Central memory CD8-positive, alpha-beta T cell (primary cell): ENCODE measurements at regions not wholly inside any gene's neighbourhood (a gene's known extent, or its start where the extent isn't known, plus 50 kb on each side); places are given as distances from the start of the nearest gene placed in this dataset.
"Not testable (repeated sequence)": the region's sequence is repeated elsewhere in the genome, so short reads cannot be mapped to it uniquely, and the experiment has no call there.

ENCODE experiments used
- ATAC-seq: fragments of 150-1000 bp; cut with Tn5 transposase; replicated peaks from 2 replicates; pipeline ENCODE4 v1.10.0; 2022; ENCODE audit warnings: mild to moderate bottlenecking, moderate FRiP score, moderate number of reproducible peaks; ENCODE audit not compliant: poor library complexity, severe bottlenecking; ENCODE audit errors: extremely low read depth
- DNase-seq, 2 donors: peaks; one replicate each; pipeline ENCODE4 v3.0.0; 2021; ENCODE audit warnings: low spot score in 2 of 2
- H3K27ac Mint-ChIP-seq: one replicate; pipeline ENCODE4 v1.8.0; 2022; ENCODE audit warnings: low read depth, mild to moderate bottlenecking, moderate library complexity, mixed read lengths
- H3K27me3 Mint-ChIP-seq: one replicate; pipeline ENCODE4 v1.8.0; 2022; ENCODE audit warnings: mixed read lengths
- H3K36me3 Mint-ChIP-seq: one replicate; pipeline ENCODE4 v1.8.0; 2022; ENCODE audit warnings: mild to moderate bottlenecking, moderate library complexity, mixed read lengths; ENCODE audit not compliant: insufficient read depth
- H3K4me1 Mint-ChIP-seq: one replicate; pipeline ENCODE4 v1.8.0; 2022; ENCODE audit warnings: mixed read lengths
- H3K4me3 Mint-ChIP-seq: one replicate; pipeline ENCODE4 v1.8.0; 2022; ENCODE audit warnings: mild to moderate bottlenecking, moderate library complexity, mixed read lengths
- H3K9me3 Mint-ChIP-seq: one replicate; pipeline ENCODE4 v1.8.0; 2022; ENCODE audit warnings: mixed read lengths

DNA sequence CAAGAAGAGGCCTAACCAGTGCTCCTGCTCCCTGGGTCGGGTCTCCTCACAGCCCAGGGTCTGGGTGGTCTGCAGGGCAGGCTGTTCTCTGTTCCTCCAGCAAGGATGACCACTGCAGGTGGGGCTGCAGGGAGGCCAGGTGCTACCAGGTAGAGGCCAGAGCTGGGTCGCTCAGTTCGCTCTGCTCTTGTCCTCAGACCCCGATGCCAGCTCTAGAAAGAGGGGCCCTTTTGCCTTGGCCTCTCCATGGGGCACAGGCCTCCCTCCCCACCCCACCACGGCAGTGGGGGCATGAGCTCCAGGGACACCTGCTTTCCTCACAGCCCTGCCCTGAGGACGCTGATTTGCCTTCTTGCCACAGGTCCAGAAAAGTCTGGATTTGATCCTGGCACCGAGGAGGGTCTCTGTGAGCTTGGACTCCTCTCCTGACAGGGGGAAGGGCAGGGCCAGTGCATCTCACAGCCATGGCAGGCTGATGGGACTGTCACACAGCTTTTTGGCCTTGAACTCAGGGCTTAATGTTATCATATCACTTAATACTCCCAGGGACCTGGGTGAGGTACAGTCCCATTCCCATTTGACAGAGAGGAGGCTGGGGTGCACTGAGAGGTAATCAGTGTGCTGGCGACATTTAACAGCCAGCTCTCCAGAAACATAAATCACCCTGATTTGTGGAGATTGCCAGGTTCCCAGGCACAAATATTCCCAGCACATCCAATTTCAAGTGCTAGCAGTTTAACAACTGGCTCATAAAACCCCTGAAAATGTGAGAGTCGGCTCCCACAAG, 273.0 kb upstream of the SFSWAP start:
- H3K27ac Mint-ChIP-seq = no peak overlapping the region
- no peaks in the 10 kb centered on the region for H3K4me1 Mint-ChIP-seq
- H3K4me3 Mint-ChIP-seq = no peak overlapping the region
- ATAC-seq = no peak
- H3K9me3 Mint-ChIP-seq = no peaks in the 10 kb centered on the region
- no peaks in the 10 kb centered on the region for H3K36me3 Mint-ChIP-seq
- DNase-seq = no peak
- peaks cover 30% of the 10 kb centered on the region for H3K27me3 Mint-ChIP-seq

GRCh38 chr12:131438493-131438835, 272.4 kb upstream of the SFSWAP start:
- peaks cover 30% of the 10 kb centered on the region for H3K27me3 Mint-ChIP-seq
- not testable (repeated sequence) for H3K36me3 Mint-ChIP-seq, H3K4me1 Mint-ChIP-seq, ATAC-seq, H3K9me3 Mint-ChIP-seq, DNase-seq, H3K27ac Mint-ChIP-seq, H3K4me3 Mint-ChIP-seq

DNA sequence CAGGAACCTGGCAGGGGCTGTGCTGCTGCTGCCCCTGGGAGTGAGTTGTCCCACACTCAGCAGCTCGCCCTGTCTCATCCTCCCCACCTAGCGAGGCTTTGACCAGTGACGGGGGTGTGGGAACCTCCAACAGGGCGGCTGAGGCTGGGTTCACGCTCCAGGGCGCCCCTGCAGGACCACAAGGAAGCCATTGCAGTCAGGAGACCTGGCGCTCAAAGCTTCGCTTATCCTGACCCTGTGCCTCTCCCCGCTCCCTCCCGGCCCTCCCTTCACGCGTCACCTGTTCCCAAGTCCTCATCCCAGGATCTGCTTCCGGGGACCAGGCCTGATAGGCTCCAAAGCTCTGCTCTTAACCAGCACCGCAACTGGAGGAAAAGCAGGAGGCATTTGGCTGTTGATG, 272.0 kb upstream of the SFSWAP start:
- DNase-seq = no peak
- Mint-ChIP-seq H3K4me3 (no peak overlapping the region), H3K27me3 (peaks cover 30% of the 10 kb centered on the region), H3K4me1 (no peaks in the 10 kb centered on the region), H3K27ac (no peak overlapping the region), H3K9me3 (no peaks in the 10 kb centered on the region), H3K36me3 (no peaks in the 10 kb centered on the region)
- no peak for ATAC-seq

- not testable (repeated sequence) for DNase-seq, H3K27ac Mint-ChIP-seq, ATAC-seq, H3K36me3 Mint-ChIP-seq, H3K9me3 Mint-ChIP-seq, H3K4me1 Mint-ChIP-seq, H3K4me3 Mint-ChIP-seq
- peaks cover 23% of the 10 kb centered on the region for H3K27me3 Mint-ChIP-seq
Measured at GRCh38 chr12:131439752-131440151, 271.1 kb upstream of the SFSWAP start.

DNA sequence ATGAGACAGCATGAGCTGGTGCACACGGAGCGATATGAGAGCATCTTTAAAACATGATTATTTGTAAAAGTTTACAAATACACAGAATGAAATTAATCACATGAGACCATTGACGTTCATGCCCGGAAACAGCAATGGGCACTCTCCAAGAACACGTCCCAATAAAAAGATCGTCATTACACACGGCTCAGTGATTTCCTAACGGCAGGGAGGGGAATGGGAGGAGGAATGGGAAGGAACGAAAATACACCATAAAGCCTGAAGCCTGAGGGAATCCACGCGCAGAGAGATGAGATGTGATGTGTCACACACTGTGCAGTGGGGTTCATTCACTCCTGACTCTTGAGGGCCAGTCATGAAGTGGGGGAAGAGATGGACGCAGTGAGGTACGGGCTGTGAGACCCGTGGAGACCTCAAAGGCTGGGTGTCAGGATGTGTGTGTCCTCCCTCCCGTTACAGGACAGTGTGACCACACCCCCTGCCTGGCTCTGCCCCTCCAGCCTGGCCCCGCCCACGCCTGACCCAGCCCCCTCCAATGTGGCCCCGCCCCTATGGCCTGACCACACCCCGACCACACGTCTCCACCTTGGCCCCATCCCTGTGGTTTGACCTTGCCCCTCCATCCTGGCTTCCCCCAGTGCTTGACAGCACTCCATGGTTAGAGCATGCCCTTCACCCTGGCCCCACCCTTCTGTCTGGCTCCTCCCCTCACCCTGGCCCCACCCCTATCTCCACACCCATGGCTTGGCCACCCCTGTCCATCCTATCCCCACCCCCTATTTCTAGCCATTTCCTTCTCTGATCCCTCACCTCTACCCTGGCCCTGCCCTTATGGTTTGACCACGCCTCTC, 270.5 kb upstream of the SFSWAP start:
- not testable (repeated sequence) for ATAC-seq, H3K36me3 Mint-ChIP-seq, DNase-seq, H3K4me3 Mint-ChIP-seq, H3K9me3 Mint-ChIP-seq, H3K4me1 Mint-ChIP-seq, H3K27ac Mint-ChIP-seq
- peaks cover 18% of the 10 kb centered on the region for H3K27me3 Mint-ChIP-seq

DNA sequence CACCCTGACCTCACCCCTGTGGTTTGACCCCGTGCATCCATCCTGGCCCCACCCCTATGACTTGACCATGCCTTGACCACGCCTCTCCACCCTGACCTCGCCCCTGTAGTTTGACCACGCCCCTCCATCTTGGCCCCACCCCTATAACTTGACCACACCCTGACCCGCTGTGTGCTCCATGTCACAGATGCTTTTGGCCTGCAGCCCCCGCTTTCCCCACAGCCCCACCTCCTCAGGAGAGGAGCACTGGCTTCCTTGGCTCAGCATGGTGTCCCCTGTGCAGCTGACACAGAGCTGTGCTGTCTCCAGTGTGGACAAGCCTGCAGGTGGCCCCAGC, 269.9 kb upstream of the SFSWAP start:
- peaks cover 14% of the 10 kb centered on the region for H3K27me3 Mint-ChIP-seq
- no peak overlapping the region for H3K27ac Mint-ChIP-seq
- H3K36me3 Mint-ChIP-seq = no peaks in the 10 kb centered on the region
- H3K4me3 Mint-ChIP-seq = no peak overlapping the region
- no peaks in the 10 kb centered on the region for H3K4me1 Mint-ChIP-seq
- H3K9me3 Mint-ChIP-seq = no peaks in the 10 kb centered on the region
- no peak for DNase-seq
- no peak for ATAC-seq

GRCh38 chr12:131441638-131442336, 269.1 kb upstream of the SFSWAP start:
- Mint-ChIP-seq H3K4me1 (no peaks in the 10 kb centered on the region), H3K36me3 (no peaks in the 10 kb centered on the region), H3K27ac (no peak overlapping the region), H3K27me3 (peaks cover 7% of the 10 kb centered on the region), H3K4me3 (no peak overlapping the region), H3K9me3 (no peaks in the 10 kb centered on the region)
- ATAC-seq (no peak), DNase-seq (no peak)

- no peak overlapping the region for H3K27ac Mint-ChIP-seq
- ATAC-seq = no peak
- no peak for DNase-seq
Measured at GRCh38 chr12:131442337-131442918, 268.5 kb upstream of the SFSWAP start.

DNA sequence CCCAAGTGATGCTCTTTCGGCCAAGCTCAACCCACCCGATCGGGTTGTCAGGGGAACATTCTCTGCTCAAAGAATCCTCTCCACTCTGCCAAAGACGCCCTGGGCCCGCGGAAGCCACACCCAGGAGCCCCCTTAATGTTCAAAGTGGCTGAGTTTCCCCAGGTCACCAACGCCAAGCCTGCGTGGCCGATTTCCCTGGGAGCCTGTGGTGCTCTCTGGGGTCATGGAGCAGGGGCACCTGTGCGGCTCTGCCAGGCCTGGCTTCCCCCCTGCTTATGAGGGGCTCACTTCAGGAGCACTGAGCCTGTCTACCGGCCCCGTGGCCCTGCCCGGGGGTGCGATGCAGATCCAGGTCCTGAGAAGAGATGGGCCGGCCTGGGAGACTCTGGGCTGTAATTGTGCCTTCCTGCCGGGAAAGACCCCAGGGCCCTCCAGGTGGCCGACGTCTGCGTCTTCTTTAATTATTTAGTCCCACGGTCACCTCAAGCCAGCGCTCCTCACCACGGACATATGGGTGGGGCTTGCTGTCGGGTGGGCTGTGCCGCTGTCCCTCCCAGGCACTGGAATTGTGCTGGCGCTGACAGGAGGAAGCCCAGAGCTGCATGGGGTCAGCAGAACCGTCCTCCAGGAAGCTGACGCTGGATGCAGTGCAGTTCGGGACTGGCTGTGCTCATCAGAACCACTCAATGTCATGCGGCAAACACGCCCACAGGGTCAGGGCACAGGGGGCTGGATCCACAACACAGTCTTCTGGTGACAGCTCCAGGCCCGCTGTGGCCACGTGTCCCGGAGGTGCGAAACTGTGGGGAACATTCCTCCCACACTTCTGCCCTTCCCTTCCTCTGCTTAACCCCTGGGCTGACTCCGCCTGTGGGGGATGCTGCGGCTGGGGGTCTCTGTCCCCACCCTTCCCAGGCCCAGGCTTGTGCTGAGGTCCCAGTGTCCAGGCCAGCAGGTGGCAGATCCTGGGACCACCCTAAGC, 267.6 kb upstream of the SFSWAP start:
- Mint-ChIP-seq H3K27me3 (no peaks in the 10 kb centered on the region), H3K36me3 (no peaks in the 10 kb centered on the region), H3K4me1 (no peaks in the 10 kb centered on the region), H3K4me3 (no peak overlapping the region), H3K9me3 (no peaks in the 10 kb centered on the region), H3K27ac (no peak overlapping the region)
- ATAC-seq (no peak), DNase-seq (no peak)

More at GRCh38 chr12:131442337-131442918, 268.5 kb upstream of the SFSWAP start:
- H3K4me3 Mint-ChIP-seq = no peak overlapping the region
- H3K36me3 Mint-ChIP-seq = no peaks in the 10 kb centered on the region
- H3K9me3 Mint-ChIP-seq = no peaks in the 10 kb centered on the region
- peaks cover under 1% of the 10 kb centered on the region for H3K27me3 Mint-ChIP-seq
- no peaks in the 10 kb centered on the region for H3K4me1 Mint-ChIP-seq

- no peak overlapping the region for H3K27ac Mint-ChIP-seq
- no peaks in the 10 kb centered on the region for H3K9me3 Mint-ChIP-seq
- H3K4me1 Mint-ChIP-seq = no peaks in the 10 kb centered on the region
- H3K4me3 Mint-ChIP-seq = no peak overlapping the region
- no peak for DNase-seq
- no peak for ATAC-seq
- H3K27me3 Mint-ChIP-seq = no peaks in the 10 kb centered on the region
- H3K36me3 Mint-ChIP-seq = no peaks in the 10 kb centered on the region
Measured at GRCh38 chr12:131444220-131445164, 266.4 kb upstream of the SFSWAP start.

GRCh38 chr12:131445184-131445774, 265.6 kb upstream of the SFSWAP start:
- no peak for ATAC-seq
- H3K36me3 Mint-ChIP-seq = no peaks in the 10 kb centered on the region
- DNase-seq = no peak
- no peaks in the 10 kb centered on the region for H3K9me3 Mint-ChIP-seq
- H3K27me3 Mint-ChIP-seq = no peaks in the 10 kb centered on the region
- no peak overlapping the region for H3K27ac Mint-ChIP-seq
- no peak overlapping the region for H3K4me3 Mint-ChIP-seq
- H3K4me1 Mint-ChIP-seq = no peaks in the 10 kb centered on the region
